OCI-LY7 (cell line): ENCODE measurements at regions not wholly inside any gene's neighbourhood (a gene's known extent, or its start where the extent isn't known, plus 50 kb on each side); places are given as distances from the start of the nearest gene placed in this dataset.

Experiments used
- BruUV-seq: library from RNA; stranded (reverse); fragments of 400-500 nt; replicated peaks from 2 replicates; lab custom pipeline; 2021; lab: Mats Ljungman, UMichigan
- CTCF ChIA-PET: fragments of 300-600 bp; sonication (Branson Sonifier 250); formaldehyde crosslinking; loops from one replicate; lab custom pipeline; 2022; ENCODE audit warnings: antibody characterized with exemption; ENCODE audit not compliant: unreplicated experiment; lab: Charles Lee
- POLR2A ChIA-PET: fragments of 300-600 bp; sonication (Branson Sonifier 250); formaldehyde crosslinking; loops from one replicate; lab custom pipeline; 2022; ENCODE audit warnings: antibody characterized with exemption; lab: Charles Lee
- DNase-seq: peaks from one replicate; pipeline ENCODE4 v3.0.0-alpha.2; 2015; ENCODE audit warnings: low spot score
- H2AFZ ChIP-seq: fragments of 200-600 bp; sonication (generic), shearing (Covaris generic); 2 replicates; pipeline ENCODE4 v1.6.1; 2014; ENCODE audit warnings: mild to moderate bottlenecking, antibody characterized with exemption, low read length, moderate library complexity
- H3K27ac ChIP-seq: fragments of 200-600 bp; sonication (generic); 2 replicates; pipeline ENCODE4 v1.5.1; 2014; ENCODE audit warnings: mixed run types, low read depth, mild to moderate bottlenecking, moderate library complexity, low read length, inconsistent platforms; ENCODE audit not compliant: poor library complexity, severe bottlenecking
- H3K36me3 ChIP-seq: fragments of 200-600 bp; sonication (generic); 2 replicates; pipeline ENCODE4 v1.6.1; 2014; ENCODE audit warnings: mild to moderate bottlenecking, antibody characterized with exemption, low read length, moderate library complexity, mixed read lengths; ENCODE audit not compliant: insufficient read depth
- H3K4me1 ChIP-seq: fragments of 200-600 bp; sonication (generic); 2 replicates; pipeline ENCODE4 v1.5.1; 2014; ENCODE audit warnings: mild to moderate bottlenecking, low read length; ENCODE audit not compliant: insufficient read depth, poor library complexity, severe bottlenecking
- H3K4me2 ChIP-seq: fragments of 200-600 bp; sonication (generic); 2 replicates; pipeline ENCODE4 v1.6.1; 2014; ENCODE audit warnings: mild to moderate bottlenecking, low read length
- H3K4me3 ChIP-seq: fragments of 200-600 bp; sonication (generic); 2 replicates; pipeline ENCODE4 v1.5.1; 2014; ENCODE audit warnings: mild to moderate bottlenecking, low read depth, low read length; ENCODE audit not compliant: poor library complexity, severe bottlenecking
- H3K79me2 ChIP-seq: fragments of 200-600 bp; sonication (generic); 2 replicates; pipeline ENCODE4 v1.6.1; 2016; ENCODE audit warnings: low read depth, mild to moderate bottlenecking, low read length, moderate library complexity, mixed read lengths; ENCODE audit not compliant: insufficient read depth
- H3K9me2 ChIP-seq: fragments of 200-600 bp; sonication (generic); 2 replicates; pipeline ENCODE4 v1.6.1; 2016; ENCODE audit warnings: mild to moderate bottlenecking, low read length, mixed read lengths; ENCODE audit not compliant: insufficient read depth
- H3K9me3 ChIP-seq: fragments of 200-600 bp; sonication (generic); 2 replicates; pipeline ENCODE4 v1.6.1; 2014; ENCODE audit warnings: mild to moderate bottlenecking, mixed run types, low read length, mixed read lengths
- H4K20me1 ChIP-seq: fragments of 200-600 bp; sonication (generic); 2 replicates; pipeline ENCODE4 v1.6.1; 2014; ENCODE audit warnings: mild to moderate bottlenecking, antibody characterized with exemption, low read length, moderate library complexity, mixed read lengths; ENCODE audit not compliant: insufficient read depth
- EZH2phosphoT487 ChIP-seq: fragments of 200-600 bp; sonication (generic); IDR thresholded peaks from 2 replicates; pipeline ENCODE4 v1.6.1; 2018; ENCODE audit warnings: low read depth, borderline replicate concordance, mild to moderate bottlenecking, mixed run types, antibody characterized with exemption, low read length, moderate library complexity, mixed read lengths
- intact Hi-C: fragments of 100-400 bp; cut with micrococcal nuclease; formaldehyde crosslinking; loops from one replicate; pipeline ENCODE4 v1.10.0; 2022; ENCODE audit not compliant: unreplicated experiment
- TF ChIP-seq, protein P1 (sequence below): fragments of 200-600 bp; sonication (generic); conservative IDR thresholded peaks from 2 replicates; pipeline ENCODE4 v1.5.1; 2014; ENCODE audit warnings: mild to moderate bottlenecking, antibody characterized with exemption, low read length, moderate library complexity, mixed read lengths

- ChIA-PET POLR2A (interaction anchor here (0.7 kb wide), 1 partner anchor 8 kb away, joined by 4 read pairs; no protein-coding TSS in a partner anchor), CTCF (no interaction called here)
- no peak overlapping the region for H3K4me3 ChIP-seq
- H3K27ac ChIP-seq: no peak overlapping the region
- H3K36me3 ChIP-seq: no peaks in the 10 kb centered on the region
- TF ChIP-seq EZH2phosphoT487: no peak
- TF ChIP-seq, protein P1, sequence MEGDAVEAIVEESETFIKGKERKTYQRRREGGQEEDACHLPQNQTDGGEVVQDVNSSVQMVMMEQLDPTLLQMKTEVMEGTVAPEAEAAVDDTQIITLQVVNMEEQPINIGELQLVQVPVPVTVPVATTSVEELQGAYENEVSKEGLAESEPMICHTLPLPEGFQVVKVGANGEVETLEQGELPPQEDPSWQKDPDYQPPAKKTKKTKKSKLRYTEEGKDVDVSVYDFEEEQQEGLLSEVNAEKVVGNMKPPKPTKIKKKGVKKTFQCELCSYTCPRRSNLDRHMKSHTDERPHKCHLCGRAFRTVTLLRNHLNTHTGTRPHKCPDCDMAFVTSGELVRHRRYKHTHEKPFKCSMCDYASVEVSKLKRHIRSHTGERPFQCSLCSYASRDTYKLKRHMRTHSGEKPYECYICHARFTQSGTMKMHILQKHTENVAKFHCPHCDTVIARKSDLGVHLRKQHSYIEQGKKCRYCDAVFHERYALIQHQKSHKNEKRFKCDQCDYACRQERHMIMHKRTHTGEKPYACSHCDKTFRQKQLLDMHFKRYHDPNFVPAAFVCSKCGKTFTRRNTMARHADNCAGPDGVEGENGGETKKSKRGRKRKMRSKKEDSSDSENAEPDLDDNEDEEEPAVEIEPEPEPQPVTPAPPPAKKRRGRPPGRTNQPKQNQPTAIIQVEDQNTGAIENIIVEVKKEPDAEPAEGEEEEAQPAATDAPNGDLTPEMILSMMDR: peak; percentile 43; the same call in 1 of the 2 replicates
- H4K20me1 ChIP-seq: no peaks in the 10 kb centered on the region
- no peak for DNase-seq
- intact Hi-C loops: no loop called here
- no peaks in the 10 kb centered on the region for H3K9me3 ChIP-seq
- no peaks in the 10 kb centered on the region for H3K4me1 ChIP-seq
- H2AFZ ChIP-seq: no peak overlapping the region
- H3K9me2 ChIP-seq: no peaks in the 10 kb centered on the region
- H3K79me2 ChIP-seq: no peaks in the 10 kb centered on the region
- no peak overlapping the region for H3K4me2 ChIP-seq
- BruUV-seq: no TSS peak
Observed at GRCh38 chr3:151660885-151661284, 72.8 kb upstream of the AADACL2 start.

- Histone ChIP-seq H3K9me2 (no peaks in the 10 kb centered on the region), H4K20me1 (no peaks in the 10 kb centered on the region), H3K4me2 (no peak overlapping the region), H3K27ac (no peak overlapping the region), H3K79me2 (no peaks in the 10 kb centered on the region), H2AFZ (no peak overlapping the region), H3K4me1 (no peaks in the 10 kb centered on the region), H3K36me3 (no peaks in the 10 kb centered on the region), H3K4me3 (no peak overlapping the region), H3K9me3 (no peaks in the 10 kb centered on the region)
- no peak for DNase-seq
- BruUV-seq: no TSS peak
- ChIA-PET CTCF (no interaction called here), POLR2A (no interaction called here)
- intact Hi-C loops: no loop called here
- no peak for TF ChIP-seq EZH2phosphoT487
- TF ChIP-seq, protein P1: no peak
Observed at GRCh38 chr3:151644986-151645385, 88.7 kb upstream of the AADACL2 start.

DNA sequence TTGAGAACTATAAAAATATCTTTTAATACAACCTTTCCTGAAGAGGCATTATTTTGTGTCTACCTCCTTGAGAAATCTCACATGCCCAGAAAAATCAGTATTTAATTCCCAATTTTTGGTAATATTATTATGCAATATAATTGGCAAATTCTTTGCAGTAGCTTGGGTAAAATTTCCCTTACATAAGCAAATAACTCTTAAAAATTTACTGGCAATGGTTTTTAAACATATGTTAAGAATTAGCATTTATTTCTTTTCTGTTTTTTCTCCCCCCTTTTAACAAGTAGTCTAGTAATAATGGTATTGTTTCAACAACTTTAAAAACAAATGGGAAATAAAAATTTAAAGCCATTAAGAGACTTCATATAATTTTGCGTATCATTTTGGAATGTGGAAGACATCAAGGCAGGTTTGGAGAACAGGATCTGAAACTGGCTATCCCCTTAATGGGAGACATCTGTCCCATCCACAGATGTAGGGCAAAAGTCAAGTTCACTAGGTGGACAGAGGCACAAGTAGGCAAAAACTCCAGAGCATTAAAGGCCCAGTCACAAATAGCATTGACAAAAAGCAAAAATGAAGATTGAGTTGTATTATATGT lies 89.6 kb upstream of the AADACL2 start:
- POLR2A ChIA-PET: no interaction called here
- intact Hi-C loops: no loop called here
- Histone ChIP-seq H3K9me3 (no peaks in the 10 kb centered on the region), H3K36me3 (no peaks in the 10 kb centered on the region), H3K4me1 (no peaks in the 10 kb centered on the region), H3K27ac (no peak overlapping the region), H4K20me1 (no peaks in the 10 kb centered on the region), H3K4me2 (no peak overlapping the region), H3K4me3 (no peak overlapping the region), H2AFZ (no peak overlapping the region), H3K9me2 (no peaks in the 10 kb centered on the region), H3K79me2 (no peaks in the 10 kb centered on the region)
- TF ChIP-seq, protein P1: no peak
- no peak for TF ChIP-seq EZH2phosphoT487
- no TSS peak for BruUV-seq
- no peak for DNase-seq
- CTCF ChIA-PET: no interaction called here
